ENCODE measurements at regions not wholly inside any gene's neighbourhood (a gene's known extent, or its start where the extent isn't known, plus 50 kb on each side); places are given as distances from the start of the nearest gene placed in this dataset.

DNA sequence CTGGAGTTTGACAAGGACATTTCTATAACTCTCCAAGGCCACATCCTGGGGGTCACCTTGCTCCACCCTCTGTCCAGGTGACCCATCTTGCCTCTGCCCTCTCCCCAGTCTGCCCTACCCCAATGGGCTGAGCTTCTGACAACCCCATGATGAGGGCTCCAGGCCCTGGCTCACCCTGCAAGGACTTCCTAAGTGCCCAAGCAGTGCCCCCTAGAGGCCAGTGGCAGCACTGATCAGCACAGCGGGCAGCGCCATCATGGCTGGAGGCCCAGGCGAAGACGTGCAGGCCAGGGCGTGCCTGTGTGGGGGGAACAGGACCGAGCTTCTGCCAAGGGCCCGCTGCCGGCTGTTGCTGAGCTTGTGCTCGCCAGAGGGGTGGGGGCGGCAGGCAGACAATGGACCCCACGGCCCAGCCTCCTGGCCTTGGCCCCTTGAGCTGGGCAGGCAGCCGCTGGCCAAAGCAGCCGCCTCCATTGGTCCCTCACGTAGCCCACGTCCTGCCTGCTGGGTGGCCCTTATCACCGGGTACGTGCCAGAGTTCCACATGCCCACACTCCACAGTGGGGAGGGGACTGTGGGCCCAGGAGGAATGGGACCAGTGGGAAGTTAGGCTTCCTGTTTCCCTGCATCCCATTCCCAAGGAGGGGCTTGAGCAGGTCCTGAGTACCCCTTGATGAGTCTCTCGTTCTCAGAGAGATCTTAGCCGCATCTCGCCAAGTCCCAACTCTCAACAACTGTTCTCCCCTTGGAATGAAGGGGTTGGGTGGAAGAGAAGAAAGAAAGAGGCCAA, 64.3 kb downstream of the MRPL14 start (continued):
- TF ChIP-seq RBM25 (IDR thresholded peaks at IDR 0.05; ENCODE audit: low read depth, low read length, severe bottlenecking) (no peak), NR2C2 (CRISPR knock-in tag; IDR thresholded peaks at IDR 0.05) (no peak), NR2C2 (tag; IDR thresholded peaks at IDR 0.05) (peak; percentile 41), HNRNPUL1 (IDR thresholded peaks at IDR 0.05; ENCODE audit: low read length) (no peak), MEF2D (tag; conservative IDR thresholded peaks at IDR 0.05; ENCODE audit: low read depth) (no peak), ARID3A (IDR thresholded peaks at IDR 0.05; ENCODE audit: borderline replicate concordance, low read depth, low read length) (no peak), JUNB (CRISPR knock-in tag; conservative IDR thresholded peaks at IDR 0.05) (0 out of 2 replicates have a peak, but pooled peaks have one; percentile 1), SAP30 (IDR thresholded peaks at IDR 0.05; ENCODE audit: borderline replicate concordance, insufficient read depth, low read depth, low read length, poor library complexity, severe bottlenecking) (no peak), NONO (IDR thresholded peaks at IDR 0.05; ENCODE audit: low read depth in 2 of 2, low read length in 1 of 2) (0 out of 4 replicates have a peak, but pooled peaks of 1 of the 2 experiments have one; percentile 27), TGIF2 (CRISPR knock-in tag; IDR thresholded peaks at IDR 0.05) (no peak), CEBPB (tag; IDR thresholded peaks at IDR 0.05) (no peak), ZNF586 (CRISPR knock-in tag; conservative IDR thresholded peaks at IDR 0.05) (no peak), TBL1XR1 (IDR thresholded peaks at IDR 0.05; ENCODE audit: low read length in 2 of 2) (no peak), MED1 (CRISPR knock-in tag; IDR thresholded peaks at IDR 0.05; ENCODE audit: borderline replicate concordance) (no peak), ZNF740 (CRISPR knock-in tag; IDR thresholded peaks at IDR 0.05) (peak; percentile 70), ZNF740 (tag; IDR thresholded peaks at IDR 0.05) (no peak)
- TF ChIP-seq, protein P1, sequence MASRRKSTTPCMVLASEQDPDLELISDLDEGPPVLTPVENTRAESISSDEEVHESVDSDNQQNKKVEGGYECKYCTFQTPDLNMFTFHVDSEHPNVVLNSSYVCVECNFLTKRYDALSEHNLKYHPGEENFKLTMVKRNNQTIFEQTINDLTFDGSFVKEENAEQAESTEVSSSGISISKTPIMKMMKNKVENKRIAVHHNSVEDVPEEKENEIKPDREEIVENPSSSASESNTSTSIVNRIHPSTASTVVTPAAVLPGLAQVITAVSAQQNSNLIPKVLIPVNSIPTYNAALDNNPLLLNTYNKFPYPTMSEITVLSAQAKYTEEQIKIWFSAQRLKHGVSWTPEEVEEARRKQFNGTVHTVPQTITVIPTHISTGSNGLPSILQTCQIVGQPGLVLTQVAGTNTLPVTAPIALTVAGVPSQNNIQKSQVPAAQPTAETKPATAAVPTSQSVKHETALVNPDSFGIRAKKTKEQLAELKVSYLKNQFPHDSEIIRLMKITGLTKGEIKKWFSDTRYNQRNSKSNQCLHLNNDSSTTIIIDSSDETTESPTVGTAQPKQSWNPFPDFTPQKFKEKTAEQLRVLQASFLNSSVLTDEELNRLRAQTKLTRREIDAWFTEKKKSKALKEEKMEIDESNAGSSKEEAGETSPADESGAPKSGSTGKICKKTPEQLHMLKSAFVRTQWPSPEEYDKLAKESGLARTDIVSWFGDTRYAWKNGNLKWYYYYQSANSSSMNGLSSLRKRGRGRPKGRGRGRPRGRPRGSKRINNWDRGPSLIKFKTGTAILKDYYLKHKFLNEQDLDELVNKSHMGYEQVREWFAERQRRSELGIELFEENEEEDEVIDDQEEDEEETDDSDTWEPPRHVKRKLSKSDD (conservative IDR thresholded peaks at IDR 0.05; ENCODE audit: low read length), result 0 out of 2 replicates have a peak, but pooled peaks have one; percentile 33
- TF ChIP-seq, protein P2, sequence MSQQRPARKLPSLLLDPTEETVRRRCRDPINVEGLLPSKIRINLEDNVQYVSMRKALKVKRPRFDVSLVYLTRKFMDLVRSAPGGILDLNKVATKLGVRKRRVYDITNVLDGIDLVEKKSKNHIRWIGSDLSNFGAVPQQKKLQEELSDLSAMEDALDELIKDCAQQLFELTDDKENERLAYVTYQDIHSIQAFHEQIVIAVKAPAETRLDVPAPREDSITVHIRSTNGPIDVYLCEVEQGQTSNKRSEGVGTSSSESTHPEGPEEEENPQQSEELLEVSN (IDR thresholded peaks at IDR 0.05; ENCODE audit: borderline replicate concordance in 1 of 2, extremely low read depth in 1 of 2, insufficient read depth in 1 of 2, insufficient read length in 1 of 2, low read depth in 1 of 2, low read length in 1 of 2, poor library complexity in 1 of 2, severe bottlenecking in 1 of 2), result peak in 1 of 2 experiments; percentile 45

All from K562 (cell line).